Panc1 (cell line): ENCODE measurements at regions not wholly inside any gene's neighbourhood (a gene's known extent, or its start where the extent isn't known, plus 50 kb on each side); places are given as distances from the start of the nearest gene placed in this dataset.

Source experiments
- POLR2AphosphoS5 ChIP-seq: IDR thresholded peaks from 2 replicates; pipeline ENCODE4 v1.6.1; 2012; ENCODE audit warnings: mild to moderate bottlenecking, low read depth, low read length, moderate library complexity
- SIN3A ChIP-seq: IDR thresholded peaks from 2 replicates; pipeline ENCODE4 v1.6.1; 2012; ENCODE audit warnings: low read depth, mild to moderate bottlenecking, low read length, moderate library complexity, borderline replicate concordance; ENCODE audit not compliant: insufficient read depth
- TCF7L2 ChIP-seq: IDR thresholded peaks from 2 replicates; pipeline ENCODE4 v1.6.1; 2011; ENCODE audit warnings: mild to moderate bottlenecking, low read depth, low read length, inconsistent platforms
- TF ChIP-seq, protein P1 (sequence below), 2 experiments: IDR thresholded peaks; 2 replicates each; pipeline ENCODE4 v1.6.1; 2011 to 2012; ENCODE audit warnings: low read depth in 2 of 2, control low read depth in 1 of 2, low read length in 1 of 2, mild to moderate bottlenecking in 1 of 2, moderate library complexity in 1 of 2; ENCODE audit not compliant: insufficient read depth in 1 of 2
- TF ChIP-seq, protein P2 (sequence below): fragments of 450-650 bp; IDR thresholded peaks from 2 replicates; pipeline ENCODE4 v1.5.1; 2017; ENCODE audit warnings: mild to moderate bottlenecking

DNA sequence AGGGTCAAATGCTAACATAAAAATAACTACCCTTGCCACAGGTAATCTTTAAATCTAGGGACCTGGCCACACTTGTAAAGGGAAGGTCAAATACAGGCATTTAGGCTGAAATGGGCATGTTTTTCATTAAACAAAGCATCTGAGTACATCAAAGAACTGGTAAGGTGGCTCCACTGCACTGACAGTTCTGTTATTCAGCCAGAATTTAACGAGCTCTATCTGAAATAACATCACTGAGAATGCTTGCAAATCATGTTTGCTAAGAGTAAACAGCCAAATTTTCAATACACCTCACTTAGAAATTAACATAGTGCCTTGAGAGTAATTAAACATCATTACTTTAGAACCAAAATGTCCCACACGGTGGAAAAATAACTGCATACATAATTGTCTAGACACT lies 118.9 kb downstream of the MTHFS start:
- TF ChIP-seq, protein P1, sequence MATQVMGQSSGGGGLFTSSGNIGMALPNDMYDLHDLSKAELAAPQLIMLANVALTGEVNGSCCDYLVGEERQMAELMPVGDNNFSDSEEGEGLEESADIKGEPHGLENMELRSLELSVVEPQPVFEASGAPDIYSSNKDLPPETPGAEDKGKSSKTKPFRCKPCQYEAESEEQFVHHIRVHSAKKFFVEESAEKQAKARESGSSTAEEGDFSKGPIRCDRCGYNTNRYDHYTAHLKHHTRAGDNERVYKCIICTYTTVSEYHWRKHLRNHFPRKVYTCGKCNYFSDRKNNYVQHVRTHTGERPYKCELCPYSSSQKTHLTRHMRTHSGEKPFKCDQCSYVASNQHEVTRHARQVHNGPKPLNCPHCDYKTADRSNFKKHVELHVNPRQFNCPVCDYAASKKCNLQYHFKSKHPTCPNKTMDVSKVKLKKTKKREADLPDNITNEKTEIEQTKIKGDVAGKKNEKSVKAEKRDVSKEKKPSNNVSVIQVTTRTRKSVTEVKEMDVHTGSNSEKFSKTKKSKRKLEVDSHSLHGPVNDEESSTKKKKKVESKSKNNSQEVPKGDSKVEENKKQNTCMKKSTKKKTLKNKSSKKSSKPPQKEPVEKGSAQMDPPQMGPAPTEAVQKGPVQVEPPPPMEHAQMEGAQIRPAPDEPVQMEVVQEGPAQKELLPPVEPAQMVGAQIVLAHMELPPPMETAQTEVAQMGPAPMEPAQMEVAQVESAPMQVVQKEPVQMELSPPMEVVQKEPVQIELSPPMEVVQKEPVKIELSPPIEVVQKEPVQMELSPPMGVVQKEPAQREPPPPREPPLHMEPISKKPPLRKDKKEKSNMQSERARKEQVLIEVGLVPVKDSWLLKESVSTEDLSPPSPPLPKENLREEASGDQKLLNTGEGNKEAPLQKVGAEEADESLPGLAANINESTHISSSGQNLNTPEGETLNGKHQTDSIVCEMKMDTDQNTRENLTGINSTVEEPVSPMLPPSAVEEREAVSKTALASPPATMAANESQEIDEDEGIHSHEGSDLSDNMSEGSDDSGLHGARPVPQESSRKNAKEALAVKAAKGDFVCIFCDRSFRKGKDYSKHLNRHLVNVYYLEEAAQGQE (IDR thresholded peaks at IDR 0.05; ENCODE audit: insufficient read depth in 1 of 2, low read depth in 2 of 2, low read length in 1 of 2) = no peak
- TF ChIP-seq, protein P2, sequence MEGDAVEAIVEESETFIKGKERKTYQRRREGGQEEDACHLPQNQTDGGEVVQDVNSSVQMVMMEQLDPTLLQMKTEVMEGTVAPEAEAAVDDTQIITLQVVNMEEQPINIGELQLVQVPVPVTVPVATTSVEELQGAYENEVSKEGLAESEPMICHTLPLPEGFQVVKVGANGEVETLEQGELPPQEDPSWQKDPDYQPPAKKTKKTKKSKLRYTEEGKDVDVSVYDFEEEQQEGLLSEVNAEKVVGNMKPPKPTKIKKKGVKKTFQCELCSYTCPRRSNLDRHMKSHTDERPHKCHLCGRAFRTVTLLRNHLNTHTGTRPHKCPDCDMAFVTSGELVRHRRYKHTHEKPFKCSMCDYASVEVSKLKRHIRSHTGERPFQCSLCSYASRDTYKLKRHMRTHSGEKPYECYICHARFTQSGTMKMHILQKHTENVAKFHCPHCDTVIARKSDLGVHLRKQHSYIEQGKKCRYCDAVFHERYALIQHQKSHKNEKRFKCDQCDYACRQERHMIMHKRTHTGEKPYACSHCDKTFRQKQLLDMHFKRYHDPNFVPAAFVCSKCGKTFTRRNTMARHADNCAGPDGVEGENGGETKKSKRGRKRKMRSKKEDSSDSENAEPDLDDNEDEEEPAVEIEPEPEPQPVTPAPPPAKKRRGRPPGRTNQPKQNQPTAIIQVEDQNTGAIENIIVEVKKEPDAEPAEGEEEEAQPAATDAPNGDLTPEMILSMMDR = no peak
- TF ChIP-seq POLR2AphosphoS5 (no peak), SIN3A (no peak), TCF7L2 (no peak)
